Upper lobe of left lung (tissue), 4 donors: ENCODE measurements at regions not wholly inside any gene's neighbourhood (a gene's known extent, or its start where the extent isn't known, plus 50 kb on each side); places are given as distances from the start of the nearest gene placed in this dataset.

ENCODE experiments used
- CTCF ChIP-seq, 6 experiments: fragments of 450-650 bp in 4 of 6; fragments of 200-600 bp in 2 of 6; sonication (generic) in 2 of 6; IDR thresholded peaks; one replicate each; pipeline ENCODE4 v1.5.1; 2016 to 2019; ENCODE audit warnings: antibody characterized with exemption in 6 of 6
- POLR2AphosphoS5 ChIP-seq, 2 donors: sonication (generic); formaldehyde crosslinking; IDR thresholded peaks; one replicate each; pipeline ENCODE4 v1.5.1; 2017; ENCODE audit warnings: antibody characterized with exemption in 2 of 2

GRCh38 chrX:111608724-111609123, 72.2 kb upstream of the ALG13 start:
- TF ChIP-seq CTCF (IDR thresholded peaks at IDR 0.05) (no peak), POLR2AphosphoS5 (IDR thresholded peaks at IDR 0.05) (no peak)
